ENCODE measurements at regions not wholly inside any gene's neighbourhood (a gene's known extent, or its start where the extent isn't known, plus 50 kb on each side); places are given as distances from the start of the nearest gene placed in this dataset.

- no peak for TF ChIP-seq POLR2A (IDR thresholded peaks at IDR 0.05; ENCODE audit: low read length)
- no peak for TF ChIP-seq CTCF (IDR thresholded peaks at IDR 0.05)
- no peak for TF ChIP-seq EP300 (IDR thresholded peaks at IDR 0.05)
- no peak for TF ChIP-seq RCOR1 (IDR thresholded peaks at IDR 0.05; ENCODE audit: low read depth, low read length)
- TF ChIP-seq REST (IDR thresholded peaks at IDR 0.05), result no peak
- TF ChIP-seq CEBPB (IDR thresholded peaks at IDR 0.05), result no peak
- no peak for TF ChIP-seq RAD21 (conservative IDR thresholded peaks at IDR 0.05 in 1 of 2, IDR thresholded peaks at IDR 0.05 in 1 of 2)
- no peak for TF ChIP-seq HDAC2 (IDR thresholded peaks at IDR 0.05)
Observed at GRCh38 chr13:78709028-78709427, 50.1 kb upstream of the OBI1 start.

Measured in A549 (cell line).